Body of pancreas (tissue), 4 donors: ENCODE measurements at regions not wholly inside any gene's neighbourhood (a gene's known extent, or its start where the extent isn't known, plus 50 kb on each side); places are given as distances from the start of the nearest gene placed in this dataset.

ENCODE experiments used
- CTCF ChIP-seq, 7 experiments: fragments of 450-650 bp in 4 of 7; fragments of 200-600 bp in 3 of 7; sonication (generic) in 3 of 7; IDR thresholded peaks; one replicate each; pipeline ENCODE4 v1.5.1; 2016 to 2019; ENCODE audit warnings: antibody characterized with exemption in 7 of 7
- POLR2A ChIP-seq, 3 donors: fragments of 450-650 bp; IDR thresholded peaks; one replicate each; pipeline ENCODE4 v1.6.1; 2016; ENCODE audit warnings: antibody characterized with exemption in 3 of 3, mild to moderate bottlenecking in 2 of 3

- TF ChIP-seq CTCF (IDR thresholded peaks at IDR 0.05) (no peak), POLR2A (IDR thresholded peaks at IDR 0.05) (no peak)
Observed at GRCh38 chr4:128410037-128410436, 122.4 kb upstream of the PGRMC2 start.
